ENCODE measurements at regions not wholly inside any gene's neighbourhood (a gene's known extent, or its start where the extent isn't known, plus 50 kb on each side); places are given as distances from the start of the nearest gene placed in this dataset.

DNA sequence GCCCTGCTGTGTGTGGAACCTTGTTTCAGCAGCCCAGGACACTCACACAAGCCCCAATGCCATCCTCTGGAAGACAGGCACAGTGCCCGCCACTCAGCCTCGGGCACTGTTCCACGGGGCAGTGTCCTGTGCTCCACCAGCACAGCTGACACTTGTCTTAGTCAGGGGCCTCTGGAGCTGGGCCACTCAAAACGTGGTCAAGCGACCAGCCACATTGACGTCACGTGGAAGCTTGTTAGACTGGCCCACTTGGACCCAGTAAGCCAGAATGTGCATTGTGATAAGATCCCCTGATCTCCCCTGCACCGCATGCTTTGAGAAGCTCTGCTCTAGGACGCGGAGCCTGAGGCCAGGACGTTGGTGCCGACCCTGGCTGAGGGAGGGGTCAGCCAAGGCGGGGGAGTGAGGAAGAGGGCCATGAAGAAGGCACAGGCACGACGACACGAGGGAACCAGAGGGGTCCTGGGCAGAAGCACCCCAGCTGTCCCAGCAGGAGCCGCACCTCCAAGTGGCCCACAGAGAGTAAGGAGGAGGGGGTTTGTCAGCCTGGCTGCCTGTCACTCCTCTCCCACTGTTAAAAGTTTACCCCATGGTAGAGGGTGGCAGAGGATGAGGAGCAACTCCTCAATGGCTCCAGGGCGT is 64.6 kb downstream of the LINC01488 start:
- no peak for DNase-seq (ENCODE audit: insufficient read length)
- FAIRE-seq: no peak
- no peak for TF ChIP-seq POLR2A (IDR thresholded peaks at IDR 0.05; ENCODE audit: low read depth, low read length)
- TF ChIP-seq POLR2AphosphoS5 (IDR thresholded peaks at IDR 0.05; ENCODE audit: low read depth, low read length): no peak
- no peak for TF ChIP-seq TAF1 (IDR thresholded peaks at IDR 0.05; ENCODE audit: borderline replicate concordance, low read depth, low read length)

DNA sequence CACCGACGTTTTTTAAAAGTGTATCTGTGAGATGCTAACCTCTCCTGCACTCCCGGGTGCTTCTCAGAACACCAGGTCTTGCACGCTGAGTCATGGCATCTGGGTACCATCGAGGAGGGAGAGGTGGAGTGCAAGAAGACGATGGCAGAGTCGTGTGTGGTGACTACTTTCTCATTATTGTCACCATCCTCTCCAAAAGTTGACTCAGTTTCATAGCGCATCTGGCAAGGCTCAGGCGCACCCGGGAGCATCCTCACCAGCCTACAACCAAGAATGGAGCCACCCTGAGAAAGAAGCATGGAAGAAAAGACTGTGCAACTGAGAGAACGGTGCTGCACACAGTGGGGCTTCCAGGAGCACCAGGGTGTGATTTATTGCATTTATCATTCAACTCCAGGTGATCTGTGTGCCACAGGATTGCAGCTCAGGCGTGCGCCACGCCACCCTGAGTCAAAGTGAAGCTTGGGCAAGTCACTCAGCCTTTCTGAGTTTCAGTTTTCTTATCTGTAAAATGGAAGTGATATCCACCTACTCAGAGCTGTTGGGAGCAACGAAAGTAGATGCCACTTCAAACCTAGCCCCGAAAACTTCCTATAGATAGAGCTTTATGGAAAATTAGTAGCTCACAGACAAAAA is 65.4 kb downstream of the LINC01488 start:
- TF ChIP-seq POLR2AphosphoS5 (IDR thresholded peaks at IDR 0.05; ENCODE audit: low read depth, low read length) (no peak), TAF1 (IDR thresholded peaks at IDR 0.05; ENCODE audit: borderline replicate concordance, low read depth, low read length) (no peak), POLR2A (IDR thresholded peaks at IDR 0.05; ENCODE audit: low read depth, low read length) (no peak)
- peak; percentile 50 for DNase-seq (ENCODE audit: insufficient read length)
- peak; percentile 92 for FAIRE-seq

GRCh38 chr11:69550846-69551245 is 69.4 kb downstream of the LINC01488 start:
- DNase-seq (ENCODE audit: insufficient read length) (no peak), FAIRE-seq (no peak)
- TF ChIP-seq TAF1 (IDR thresholded peaks at IDR 0.05; ENCODE audit: borderline replicate concordance, low read depth, low read length) (no peak), POLR2AphosphoS5 (IDR thresholded peaks at IDR 0.05; ENCODE audit: low read depth, low read length) (no peak), POLR2A (IDR thresholded peaks at IDR 0.05; ENCODE audit: low read depth, low read length) (no peak)

DNA sequence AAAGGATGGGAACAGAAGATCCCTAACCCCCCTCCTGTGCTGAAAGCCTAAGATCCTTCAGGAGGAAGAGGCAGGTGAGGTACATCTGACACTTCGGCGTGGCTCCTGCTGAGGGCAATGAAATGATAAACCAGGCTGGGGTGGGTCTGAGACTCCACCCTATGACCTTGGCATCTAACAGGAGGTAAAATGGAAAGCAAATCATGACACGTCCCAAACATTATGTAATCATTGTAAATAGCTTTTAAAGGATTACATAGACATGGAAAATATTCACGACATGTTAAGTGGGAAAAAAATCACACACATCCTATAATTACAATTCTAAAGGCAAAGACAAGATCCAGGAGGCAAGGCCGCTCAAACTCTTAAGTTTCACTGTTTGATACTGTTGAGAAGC is 70.5 kb downstream of the LINC01488 start:
- DNase-seq (ENCODE audit: insufficient read length) (no peak), FAIRE-seq (no peak)
- no peak for TF ChIP-seq POLR2A (IDR thresholded peaks at IDR 0.05; ENCODE audit: low read depth, low read length)
- no peak for TF ChIP-seq TAF1 (IDR thresholded peaks at IDR 0.05; ENCODE audit: borderline replicate concordance, low read depth, low read length)

GRCh38 chr11:69552951-69553350 is 71.5 kb downstream of the LINC01488 start:
- DNase-seq (ENCODE audit: insufficient read length): no peak
- TF ChIP-seq POLR2A (IDR thresholded peaks at IDR 0.05; ENCODE audit: low read depth, low read length) (no peak), TAF1 (IDR thresholded peaks at IDR 0.05; ENCODE audit: borderline replicate concordance, low read depth, low read length) (no peak), POLR2AphosphoS5 (IDR thresholded peaks at IDR 0.05; ENCODE audit: low read depth, low read length) (no peak)
- no peak for FAIRE-seq

GRCh38 chr11:69553416-69554357 is 72.2 kb downstream of the LINC01488 start:
- no peak for TF ChIP-seq POLR2AphosphoS5 (IDR thresholded peaks at IDR 0.05; ENCODE audit: low read depth, low read length)
- TF ChIP-seq TAF1 (IDR thresholded peaks at IDR 0.05; ENCODE audit: borderline replicate concordance, low read depth, low read length): no peak
- no peak for TF ChIP-seq POLR2A (IDR thresholded peaks at IDR 0.05; ENCODE audit: low read depth, low read length)
- FAIRE-seq: no peak

DNA sequence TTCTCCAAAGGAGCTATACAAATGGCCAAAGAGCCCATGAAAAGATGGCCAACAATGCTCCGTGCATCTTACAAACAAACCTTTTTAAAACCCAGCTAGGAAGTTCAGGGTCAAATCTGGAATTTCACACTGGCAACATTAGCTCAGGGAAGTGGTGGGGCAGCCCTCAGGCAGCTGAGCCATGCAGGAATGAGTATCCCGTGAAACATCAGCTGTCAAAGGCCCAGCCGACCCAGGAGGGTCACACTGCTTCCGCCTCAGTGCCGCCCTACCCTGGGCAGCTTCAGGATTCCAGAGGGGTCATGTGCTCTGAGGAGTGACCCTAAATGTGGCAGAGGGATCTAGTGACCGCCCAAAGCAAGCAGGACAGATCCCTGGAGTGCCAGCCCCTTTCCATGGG is 73.4 kb downstream of the LINC01488 start:
- DNase-seq (ENCODE audit: insufficient read length) (no peak), FAIRE-seq (no peak)
- no peak for TF ChIP-seq POLR2AphosphoS5 (IDR thresholded peaks at IDR 0.05; ENCODE audit: low read depth, low read length)
- no peak for TF ChIP-seq POLR2A (IDR thresholded peaks at IDR 0.05; ENCODE audit: low read depth, low read length)
- no peak for TF ChIP-seq TAF1 (IDR thresholded peaks at IDR 0.05; ENCODE audit: borderline replicate concordance, low read depth, low read length)

More at GRCh38 chr11:69553416-69554357, 72.2 kb downstream of the LINC01488 start:
- no peak for DNase-seq (ENCODE audit: insufficient read length)

DNA sequence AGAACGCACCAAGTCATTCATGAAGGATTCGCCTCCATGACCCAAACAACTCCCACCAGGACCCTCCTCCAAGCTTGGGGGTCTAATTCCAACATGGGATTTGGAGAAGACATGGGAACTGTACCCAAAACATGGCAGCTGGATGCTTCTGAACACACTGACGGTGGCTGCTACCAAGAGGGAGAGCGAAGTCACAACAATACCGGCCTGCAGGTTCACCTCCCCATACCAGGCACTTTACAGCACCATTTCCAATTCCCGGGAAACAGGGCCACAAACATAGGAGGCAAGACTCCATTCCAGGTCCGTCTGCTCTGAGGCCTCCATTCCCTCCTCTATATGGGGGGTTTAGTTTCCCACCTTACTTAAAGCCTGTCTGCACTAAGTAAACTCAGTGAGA is 75.8 kb downstream of the LINC01488 start:
- no peak for DNase-seq (ENCODE audit: insufficient read length)
- no peak for FAIRE-seq
- TF ChIP-seq TAF1 (IDR thresholded peaks at IDR 0.05; ENCODE audit: borderline replicate concordance, low read depth, low read length) (no peak), POLR2AphosphoS5 (IDR thresholded peaks at IDR 0.05; ENCODE audit: low read depth, low read length) (no peak), POLR2A (IDR thresholded peaks at IDR 0.05; ENCODE audit: low read depth, low read length) (no peak)

GRCh38 chr11:69558519-69558941 is 77.1 kb downstream of the LINC01488 start:
- no peak for DNase-seq (ENCODE audit: insufficient read length)
- FAIRE-seq: no peak

GRCh38 chr11:69559181-69559580 is 77.7 kb downstream of the LINC01488 start:
- FAIRE-seq: no peak
- no peak for DNase-seq (ENCODE audit: insufficient read length)
- TF ChIP-seq POLR2A (IDR thresholded peaks at IDR 0.05; ENCODE audit: low read depth, low read length) (no peak), TAF1 (IDR thresholded peaks at IDR 0.05; ENCODE audit: borderline replicate concordance, low read depth, low read length) (no peak), POLR2AphosphoS5 (IDR thresholded peaks at IDR 0.05; ENCODE audit: low read depth, low read length) (no peak)

More at GRCh38 chr11:69558519-69558941, 77.1 kb downstream of the LINC01488 start:
- TF ChIP-seq POLR2A (IDR thresholded peaks at IDR 0.05; ENCODE audit: low read depth, low read length) (no peak), POLR2AphosphoS5 (IDR thresholded peaks at IDR 0.05; ENCODE audit: low read depth, low read length) (no peak)

DNA sequence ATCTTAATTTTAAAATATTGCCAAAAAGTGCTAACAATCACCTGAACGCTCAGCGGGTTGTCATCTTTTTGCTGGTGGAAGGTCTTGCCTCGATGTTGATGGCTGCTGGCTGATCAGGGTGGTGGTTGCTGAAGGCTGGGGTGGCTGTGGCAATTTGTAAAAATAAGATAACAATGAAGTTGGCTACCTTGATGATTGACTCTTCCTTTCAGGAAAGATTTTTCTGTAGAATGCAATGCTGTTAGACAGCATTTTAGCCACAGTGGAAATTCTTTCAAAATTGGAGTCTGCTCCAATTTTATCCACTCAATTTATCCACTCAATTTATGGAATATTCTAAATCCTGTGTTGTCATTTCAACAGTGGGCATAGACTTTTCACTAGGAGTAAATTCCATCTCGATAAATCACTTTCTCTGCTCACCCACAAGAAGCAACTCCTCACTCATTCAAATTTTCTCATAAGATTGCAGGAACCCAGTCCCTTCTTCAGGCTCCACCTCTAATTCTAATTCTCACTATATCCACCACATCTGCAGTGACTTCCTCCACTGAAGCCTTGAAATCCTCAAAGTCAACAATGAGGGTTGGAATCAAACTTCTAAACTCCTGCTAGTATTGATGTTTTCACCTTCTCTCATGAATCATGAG is 78.8 kb downstream of the LINC01488 start:
- no peak for FAIRE-seq
- no peak for DNase-seq (ENCODE audit: insufficient read length)
- TF ChIP-seq TAF1 (IDR thresholded peaks at IDR 0.05; ENCODE audit: borderline replicate concordance, low read depth, low read length) (no peak), POLR2AphosphoS5 (IDR thresholded peaks at IDR 0.05; ENCODE audit: low read depth, low read length) (no peak), POLR2A (IDR thresholded peaks at IDR 0.05; ENCODE audit: low read depth, low read length) (no peak)
